Kidney capillary endothelial cell (primary cell): ENCODE measurements at regions not wholly inside any gene's neighbourhood (a gene's known extent, or its start where the extent isn't known, plus 50 kb on each side); places are given as distances from the start of the nearest gene placed in this dataset.

ENCODE experiments used
- DNase-seq: peaks from one replicate; pipeline ENCODE4 v3.0.0-alpha.2; 2018; ENCODE audit warnings: low spot score

DNA sequence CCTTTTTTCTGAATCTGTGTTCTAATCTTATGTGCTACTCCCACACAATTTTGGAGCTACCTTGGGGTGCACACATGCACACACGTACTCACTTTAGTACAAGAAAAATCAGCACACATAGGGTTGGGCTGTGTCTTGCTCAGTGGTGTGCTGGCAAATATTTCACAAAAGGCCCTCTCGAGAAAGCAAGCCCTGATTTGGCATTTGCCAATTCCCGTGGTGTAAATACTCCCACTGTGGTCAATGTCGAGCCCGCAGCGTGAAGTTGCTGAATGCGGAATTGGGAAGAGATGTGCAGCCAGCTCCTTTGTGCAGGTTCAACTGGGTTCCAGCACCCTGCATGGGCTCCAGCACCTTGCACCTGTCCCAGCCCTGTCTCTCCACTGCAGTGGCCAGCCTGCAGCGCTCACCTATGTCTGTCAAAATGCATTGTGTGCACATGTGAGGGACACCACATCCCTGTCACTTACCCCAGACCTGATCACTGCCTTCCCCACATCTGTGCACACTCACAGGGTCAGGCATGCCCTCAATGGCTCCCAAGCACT is 78.4 kb upstream of the WNT4 start:
- DNase-seq: no peak

DNA sequence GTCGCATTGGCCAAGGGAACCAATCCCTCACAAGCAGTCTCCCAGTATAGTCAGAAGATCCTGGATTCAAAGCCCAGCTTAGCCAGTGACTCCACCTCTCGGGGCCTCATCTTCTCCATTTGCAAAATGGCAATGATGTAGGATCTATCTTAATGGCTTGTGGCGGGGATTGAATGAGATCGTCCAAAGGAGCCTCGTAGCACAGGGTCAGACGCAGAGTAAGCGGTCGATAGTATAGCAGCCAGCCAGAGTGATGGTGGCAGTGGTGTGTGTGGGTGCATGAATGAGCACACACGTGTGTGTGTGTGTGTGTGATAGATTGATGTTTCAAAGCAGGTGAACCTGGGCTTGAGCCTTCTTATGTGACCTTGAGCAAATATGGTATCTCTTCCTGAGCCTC is 79.8 kb upstream of the WNT4 start:
- DNase-seq: no peak

DNA sequence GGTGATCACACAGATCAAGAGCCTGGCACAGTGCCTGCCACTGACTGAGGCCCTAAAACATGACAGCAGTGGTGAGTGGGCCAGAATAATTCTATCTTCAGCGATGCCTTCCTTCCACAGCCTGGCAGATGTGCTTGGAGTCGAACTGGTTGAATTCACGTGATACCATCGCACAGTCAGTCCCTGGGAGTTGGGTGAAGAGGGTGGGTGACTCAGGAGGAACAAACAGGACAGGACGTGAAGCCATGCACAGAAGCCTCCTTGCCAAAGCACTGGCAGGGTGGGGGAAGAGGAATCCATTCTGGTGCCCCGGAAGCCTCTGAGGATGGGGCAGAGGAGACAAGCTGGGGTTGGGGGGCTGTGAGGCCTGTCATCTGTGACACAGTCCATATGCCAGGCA is 80.3 kb upstream of the WNT4 start:
- DNase-seq: no peak

DNA sequence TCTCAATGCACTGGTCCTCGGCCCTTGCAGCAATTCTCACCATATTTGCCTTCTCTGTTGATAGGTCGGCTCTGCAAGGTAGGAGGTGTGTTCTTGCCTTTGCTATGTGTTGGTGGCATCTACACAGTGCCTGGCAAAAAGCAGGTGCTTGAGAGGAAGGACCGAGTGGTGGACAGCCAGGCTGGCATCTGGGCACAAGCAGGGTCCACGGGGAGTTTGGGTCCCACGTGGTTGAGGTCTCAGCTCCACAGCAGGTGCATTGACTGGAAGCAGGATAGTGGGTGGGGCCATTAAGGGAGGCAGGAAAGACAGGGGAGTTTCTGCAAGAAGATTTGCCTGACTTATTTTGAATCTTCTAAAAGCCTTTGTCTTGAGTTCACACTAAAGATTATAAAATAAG is 81.2 kb upstream of the WNT4 start:
- no peak for DNase-seq

DNA sequence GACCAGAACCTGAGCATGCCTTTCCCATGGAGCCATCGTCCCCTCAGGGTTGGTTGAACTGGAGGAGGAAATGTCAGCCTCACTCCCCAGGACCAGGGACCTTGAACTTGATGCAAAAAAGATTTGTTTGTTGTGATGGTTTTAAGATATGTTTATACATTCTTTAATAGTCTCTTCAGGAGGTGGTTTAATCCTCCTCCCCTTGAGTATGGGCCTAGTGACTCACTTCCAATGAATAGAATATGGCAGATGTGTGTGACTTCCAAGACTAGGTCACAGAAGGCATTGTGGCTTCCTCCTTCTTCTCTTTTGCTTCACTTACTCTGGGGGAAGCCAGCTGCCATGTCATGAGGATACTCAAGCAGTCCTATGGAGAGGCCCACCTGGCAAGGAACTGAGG is 81.7 kb upstream of the WNT4 start:
- no peak for DNase-seq

DNA sequence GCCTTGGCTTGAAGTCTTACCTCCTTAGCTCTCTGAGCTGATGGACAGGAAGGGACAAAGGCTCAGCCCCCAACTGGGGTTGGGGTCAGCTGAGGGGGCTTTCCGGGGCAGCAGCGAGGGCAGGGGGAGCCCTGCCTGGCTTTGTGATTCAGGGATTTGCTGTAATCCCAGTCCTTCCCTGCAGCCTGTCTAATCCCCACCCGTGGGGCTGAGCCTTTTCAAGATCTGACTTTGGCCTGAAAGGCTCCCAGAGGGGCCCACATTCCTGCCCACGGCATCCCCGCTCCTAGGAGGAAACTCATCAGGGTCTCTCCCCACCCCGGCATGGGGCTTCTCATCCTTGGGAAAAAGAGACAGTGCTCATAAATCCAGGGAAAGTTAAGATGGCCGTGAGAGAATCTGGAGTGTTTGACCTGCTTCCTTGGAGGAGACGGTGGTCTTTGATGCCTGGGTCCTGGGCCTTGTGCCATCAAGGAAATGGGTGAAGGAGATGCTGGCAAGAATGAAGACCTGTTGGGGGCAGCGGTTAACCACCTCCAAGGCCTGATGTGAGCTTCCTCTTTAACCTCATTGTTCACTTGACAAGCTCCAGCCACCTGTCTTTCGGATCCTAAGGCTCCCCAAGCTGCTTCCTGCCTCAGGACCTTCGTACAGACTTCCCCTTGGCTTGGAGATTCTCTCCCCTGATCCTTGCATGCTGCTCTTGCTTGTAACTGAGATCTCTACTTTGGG is 83.1 kb upstream of the WNT4 start:
- no peak for DNase-seq

DNA sequence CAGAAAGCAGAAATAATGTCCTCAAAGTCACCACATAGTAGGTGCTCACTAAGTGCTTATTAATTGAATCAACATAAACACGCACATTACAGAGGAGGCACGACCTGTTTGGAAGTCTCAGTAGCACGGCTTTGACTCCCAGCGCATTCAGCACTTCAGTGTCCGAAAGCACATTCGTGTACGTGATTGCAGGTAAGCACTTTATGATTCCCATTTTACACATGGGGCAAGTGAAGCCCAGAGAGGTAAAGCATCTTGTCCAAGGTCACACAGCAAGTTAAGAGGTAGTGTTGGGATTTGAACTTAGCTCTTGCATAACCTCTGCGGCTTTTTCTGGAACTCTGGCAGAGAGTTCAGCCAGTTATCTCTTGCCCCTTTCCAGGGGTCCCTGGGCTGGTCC is 85.2 kb upstream of the WNT4 start:
- DNase-seq: no peak

DNA sequence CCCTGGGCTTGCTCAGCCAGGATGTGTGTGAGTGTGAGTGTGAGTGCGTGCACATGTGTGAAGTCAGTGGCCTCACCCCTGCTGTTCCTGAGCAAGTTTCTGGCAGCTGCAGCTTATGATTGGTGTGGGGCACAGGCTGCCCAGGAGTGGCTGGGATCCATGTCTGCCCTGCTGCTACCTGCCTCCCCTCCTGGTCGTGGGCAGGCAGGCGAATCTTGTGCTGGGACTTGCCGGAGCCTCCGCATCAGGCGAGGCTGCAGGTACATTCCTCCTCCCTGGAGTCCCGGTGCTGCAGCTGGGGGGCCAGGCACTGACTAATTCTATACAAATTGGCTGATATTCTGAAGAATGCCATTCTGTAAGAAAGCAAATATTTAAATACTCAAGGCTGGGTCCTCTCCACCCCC is 85.6 kb upstream of the WNT4 start:
- DNase-seq: no peak

DNA sequence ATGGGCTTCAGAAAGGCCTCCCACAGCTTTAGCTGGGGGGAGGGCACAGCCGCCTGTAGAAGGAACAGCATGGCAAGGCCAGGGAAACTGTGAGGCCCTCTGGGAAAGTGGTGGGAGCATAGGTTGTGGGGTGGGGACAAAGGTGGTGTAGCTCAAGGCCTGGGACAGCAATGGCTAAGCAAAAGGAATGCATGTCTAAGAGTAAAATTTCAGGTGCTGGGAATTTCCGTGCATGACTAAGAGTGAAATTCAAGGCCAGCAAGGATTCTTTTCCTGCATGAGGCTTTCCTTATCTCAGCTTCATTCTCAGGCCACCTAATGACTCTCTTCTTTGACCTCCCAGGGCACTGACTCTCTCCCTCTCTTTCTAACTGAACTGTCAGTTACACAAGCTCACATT is 86.5 kb upstream of the WNT4 start:
- DNase-seq: peak; percentile 4

DNA sequence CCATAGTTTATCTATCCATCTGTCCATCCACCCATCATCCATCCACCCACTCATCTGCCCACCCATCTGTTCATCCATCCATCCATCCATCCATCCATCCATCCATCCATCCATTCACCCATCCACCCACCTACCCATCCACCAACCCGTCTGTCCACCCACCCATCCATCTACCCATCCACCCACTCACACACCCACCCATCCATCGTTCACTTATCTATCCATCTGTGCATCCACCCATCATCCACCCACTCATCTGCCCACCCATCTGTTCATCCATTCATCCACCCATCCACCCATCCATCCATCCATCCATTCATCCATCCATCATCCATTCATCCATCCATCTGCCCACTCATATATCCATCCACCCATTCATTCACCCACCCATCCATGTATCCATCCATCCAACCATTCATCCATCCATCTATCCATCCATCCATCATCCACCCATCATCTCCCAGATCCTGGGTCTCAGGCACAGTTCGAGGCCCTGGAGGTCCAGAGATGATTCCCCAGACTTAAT is 88.2 kb upstream of the WNT4 start:
- DNase-seq: no peak

DNA sequence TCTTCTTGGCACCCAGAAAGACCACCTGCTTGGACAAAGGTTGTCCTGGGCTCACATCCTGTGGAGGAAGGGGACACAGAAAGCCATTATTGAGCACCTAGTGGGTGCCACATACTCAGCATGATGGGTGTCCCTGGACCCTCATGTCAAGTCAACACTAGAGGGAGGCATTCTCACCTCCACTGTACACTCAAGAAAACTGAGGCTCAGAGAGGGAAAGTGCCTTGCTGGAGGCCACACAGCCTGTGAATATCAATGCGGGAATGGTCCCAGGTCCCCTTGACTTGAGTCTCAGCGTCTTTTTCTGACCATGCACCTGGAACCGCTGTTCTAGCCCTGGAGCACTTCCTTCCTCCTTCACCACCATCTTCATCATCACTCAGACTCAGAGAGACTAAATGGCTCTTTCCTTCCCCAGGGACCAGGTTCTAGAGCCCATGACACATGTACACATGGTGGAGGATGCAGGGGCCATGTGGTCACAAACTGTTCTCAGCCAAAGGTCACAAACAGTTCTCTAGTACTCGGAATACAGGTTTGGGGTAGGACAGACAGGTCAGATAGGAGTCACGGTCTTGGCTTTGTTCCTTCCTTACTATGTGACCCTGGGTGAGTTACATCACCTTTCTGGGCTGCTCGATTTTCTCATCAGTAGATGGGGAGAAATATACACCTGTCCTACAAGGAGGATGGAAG is 89.2 kb upstream of the WNT4 start:
- no peak for DNase-seq

DNA sequence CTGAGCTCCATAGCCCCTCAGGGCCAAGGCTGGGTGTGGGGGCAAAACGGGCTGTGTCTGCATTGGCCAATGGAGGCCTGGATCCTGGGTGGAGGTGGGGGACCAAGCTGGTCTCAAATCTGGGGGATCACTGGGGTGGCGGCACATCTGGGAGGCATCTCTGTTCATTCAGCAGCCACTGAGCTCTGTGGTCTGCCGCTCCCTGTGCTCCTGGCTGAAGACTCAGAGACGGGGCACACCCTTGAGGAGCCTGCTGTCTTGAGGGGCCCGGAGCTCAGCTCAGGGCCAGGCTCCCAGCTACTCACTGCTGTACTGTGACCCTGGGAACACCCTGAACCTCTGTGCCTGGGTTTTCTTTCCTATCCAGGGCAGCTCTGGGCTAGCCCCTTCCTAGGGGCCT is 90.3 kb upstream of the WNT4 start:
- no peak for DNase-seq

DNA sequence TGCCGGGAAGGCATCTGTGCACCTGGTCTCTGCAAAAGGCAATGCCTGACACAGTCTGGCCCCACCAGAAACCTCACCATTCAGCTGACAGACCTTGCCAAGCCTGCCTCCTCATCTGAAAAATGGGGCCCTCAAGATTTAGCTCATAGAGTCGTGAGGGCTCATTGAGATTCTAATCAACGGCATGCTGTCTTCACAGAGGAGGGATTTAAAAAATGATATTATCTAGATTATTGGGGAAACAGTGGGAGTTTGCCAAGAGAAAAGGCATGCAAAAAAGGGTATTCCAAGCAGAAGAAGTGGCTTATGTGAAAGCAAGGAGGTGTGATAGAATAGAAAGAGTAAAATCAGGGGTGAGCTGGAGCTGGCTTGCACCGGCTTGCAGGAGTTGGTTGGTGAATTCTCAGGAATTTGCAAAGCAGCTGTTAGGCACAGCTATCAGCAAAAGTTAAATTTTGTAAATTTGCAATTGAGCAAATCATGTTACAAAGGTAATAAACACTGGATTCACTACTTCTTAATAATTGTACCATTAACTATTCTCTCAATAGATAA is 91.7 kb upstream of the WNT4 start:
- no peak for DNase-seq

DNA sequence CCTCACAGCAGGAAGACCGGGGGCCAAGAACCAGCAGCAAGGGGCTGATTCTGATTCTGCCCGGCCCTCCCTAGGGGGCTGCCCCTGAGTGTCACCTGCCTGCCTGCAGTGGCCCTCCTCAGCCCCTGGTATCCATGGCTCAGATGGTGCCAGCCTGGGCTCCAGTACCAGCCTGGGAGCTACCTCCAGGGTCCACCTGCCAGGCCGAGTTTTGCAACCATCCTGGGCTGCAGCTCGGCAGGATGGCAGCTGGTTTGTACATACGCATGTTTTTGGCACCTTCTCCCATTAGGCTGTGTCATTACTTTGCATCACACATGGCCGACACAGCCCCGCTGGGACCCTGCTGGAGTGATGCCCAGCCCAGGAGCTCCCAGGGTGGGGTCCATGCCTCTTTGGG is 93.3 kb upstream of the WNT4 start:
- DNase-seq: no peak

DNA sequence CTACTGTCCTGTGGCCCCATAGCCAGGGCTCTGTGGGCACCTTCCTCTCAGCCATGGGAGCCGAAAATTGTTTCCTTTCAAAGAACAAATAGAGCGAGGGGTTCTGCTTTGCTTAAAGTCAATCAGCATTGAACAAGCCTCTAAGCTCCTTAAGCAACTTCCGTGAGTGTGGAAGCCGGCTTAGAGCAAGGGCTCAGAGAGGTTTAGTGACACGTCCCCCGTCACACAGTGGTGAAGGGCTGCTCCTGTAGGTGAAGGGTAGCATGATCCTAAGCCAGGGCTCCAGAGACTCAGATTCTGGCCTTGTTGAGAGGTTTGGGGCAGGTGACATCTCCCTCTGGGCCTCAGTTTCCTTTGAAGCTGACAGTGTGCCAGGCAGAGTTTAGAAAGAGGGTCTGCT is 94.0 kb upstream of the WNT4 start:
- no peak for DNase-seq

DNA sequence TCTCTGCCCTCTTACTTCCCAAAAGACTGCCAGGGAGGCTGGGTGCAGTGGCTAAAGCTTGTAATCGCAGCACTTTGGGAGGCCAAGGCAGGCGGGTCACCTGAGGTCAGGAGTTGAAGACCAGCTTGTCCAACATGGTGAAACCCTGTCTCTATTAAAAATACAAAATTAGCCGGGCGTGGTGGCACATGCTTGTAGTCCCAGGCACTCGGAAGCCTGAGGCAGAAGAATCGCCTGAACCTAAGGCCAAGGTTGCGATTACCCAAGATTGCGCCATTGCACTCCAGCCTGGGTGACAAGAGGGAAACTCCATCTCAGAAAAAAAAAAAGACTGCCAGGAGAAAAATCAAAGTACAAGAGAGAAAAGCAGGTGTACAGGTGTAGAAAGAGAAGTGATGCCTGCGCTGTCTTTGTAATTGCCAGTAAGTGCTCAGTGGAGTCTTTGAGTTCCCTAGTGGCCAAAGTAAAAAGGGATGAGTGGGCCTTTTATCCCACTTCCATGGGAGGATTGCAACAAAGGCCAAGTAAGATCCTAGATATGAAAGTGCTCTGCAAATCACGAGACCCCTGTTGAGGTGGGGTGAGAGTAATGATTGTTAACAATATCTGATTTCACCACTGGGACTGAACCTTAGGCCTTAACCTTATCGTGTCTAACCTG is 94.7 kb upstream of the WNT4 start:
- no peak for DNase-seq

DNA sequence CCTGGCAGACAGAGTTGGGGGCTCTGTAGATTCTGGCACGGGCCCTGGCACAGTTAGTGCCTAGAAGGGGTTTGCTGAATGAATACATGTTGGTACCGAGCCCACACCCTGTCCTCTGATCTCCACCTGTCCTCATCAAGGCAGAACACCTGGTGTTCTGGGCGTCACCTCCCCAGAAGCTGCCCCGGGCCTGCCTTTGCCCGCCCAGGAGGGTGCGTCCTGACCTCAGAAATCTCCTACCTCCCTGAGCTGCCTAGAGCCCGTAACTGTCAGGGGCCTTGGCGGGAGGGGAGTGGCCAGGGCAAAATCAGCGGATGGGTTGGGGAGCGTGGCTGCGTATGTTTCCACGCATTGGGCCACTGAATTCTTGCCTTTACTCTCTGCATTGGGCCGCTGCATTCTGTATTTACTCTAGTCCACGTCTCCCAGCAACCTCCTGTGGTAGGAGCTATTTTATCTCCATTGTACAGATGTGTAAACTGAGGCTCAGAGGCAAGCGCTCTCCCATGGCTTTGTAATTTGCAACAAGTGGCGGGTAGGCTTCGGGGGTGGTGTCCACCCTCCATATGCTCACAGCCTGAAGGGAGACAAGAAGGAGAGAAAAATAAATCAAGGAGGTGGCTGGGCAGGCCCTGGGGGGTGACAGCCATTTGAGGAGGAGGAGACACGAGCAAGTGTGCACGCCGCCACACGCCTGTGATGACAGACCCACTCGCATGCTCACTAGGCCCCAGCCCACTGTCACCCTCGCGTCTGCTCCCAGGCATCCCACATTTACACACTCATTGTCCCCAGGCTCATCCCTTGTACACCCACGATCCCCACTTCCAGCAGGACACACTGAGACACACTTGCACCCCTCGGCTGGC is 95.7 kb upstream of the WNT4 start:
- no peak for DNase-seq

DNA sequence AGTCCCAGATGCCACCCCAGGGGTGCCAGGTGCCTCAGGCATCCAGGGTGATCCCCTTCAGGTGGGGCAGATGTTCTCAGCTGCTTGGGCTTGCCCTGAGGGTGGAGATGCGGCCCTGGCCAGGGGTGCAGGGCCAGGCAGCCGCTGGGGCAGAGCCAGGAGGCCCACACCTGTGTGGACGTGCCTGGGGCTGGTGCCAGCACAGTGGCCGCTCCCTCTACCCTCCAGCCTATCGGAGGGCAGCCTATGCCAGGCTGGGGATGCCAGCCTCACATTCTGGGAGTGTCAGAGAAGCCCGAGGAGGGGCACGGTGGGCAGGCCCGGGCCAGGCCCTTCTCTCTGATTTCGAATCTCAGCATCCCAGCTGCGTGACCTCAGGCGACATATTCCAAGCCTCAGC is 96.5 kb upstream of the WNT4 start:
- DNase-seq: no peak

DNA sequence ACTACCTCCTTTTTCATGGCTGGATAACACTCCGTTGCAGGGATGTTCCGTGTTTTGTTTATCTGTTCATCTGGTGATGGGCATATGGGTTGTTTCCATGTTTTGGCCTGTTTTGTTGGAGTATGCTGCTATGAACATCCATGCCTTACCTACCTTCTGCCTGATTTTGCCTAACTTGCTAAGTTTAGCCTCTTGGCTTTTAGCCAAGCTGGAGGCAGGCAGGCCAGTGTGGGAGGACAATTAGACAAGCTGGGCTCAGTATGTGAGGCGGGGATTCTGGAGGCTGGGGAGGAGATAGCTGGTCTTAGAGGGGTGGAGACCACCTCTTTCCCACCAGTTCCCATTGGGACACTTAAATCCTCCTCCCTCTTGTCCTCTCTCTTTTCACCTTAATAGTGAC is 98.4 kb upstream of the WNT4 start:
- DNase-seq: no peak

DNA sequence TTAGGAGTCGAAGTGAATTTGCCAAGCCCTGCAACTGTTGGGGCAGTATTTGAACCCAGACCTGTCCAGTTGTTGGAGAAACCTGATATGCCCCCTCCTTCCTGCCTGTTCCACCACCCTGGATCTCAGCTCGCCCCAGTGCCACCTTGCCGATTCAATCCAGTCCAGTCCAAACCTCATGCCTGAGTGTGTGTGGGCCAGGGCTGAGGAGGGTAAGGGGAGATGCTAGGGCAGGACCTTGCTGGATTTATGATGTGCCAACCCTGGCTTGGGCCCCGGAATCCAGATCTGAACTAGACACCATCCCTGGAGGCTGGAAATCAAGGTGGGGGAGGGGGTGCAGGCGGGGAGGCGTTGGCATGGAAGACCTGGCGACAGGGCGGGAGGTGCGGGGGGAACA is 98.9 kb upstream of the WNT4 start:
- DNase-seq: no peak

DNA sequence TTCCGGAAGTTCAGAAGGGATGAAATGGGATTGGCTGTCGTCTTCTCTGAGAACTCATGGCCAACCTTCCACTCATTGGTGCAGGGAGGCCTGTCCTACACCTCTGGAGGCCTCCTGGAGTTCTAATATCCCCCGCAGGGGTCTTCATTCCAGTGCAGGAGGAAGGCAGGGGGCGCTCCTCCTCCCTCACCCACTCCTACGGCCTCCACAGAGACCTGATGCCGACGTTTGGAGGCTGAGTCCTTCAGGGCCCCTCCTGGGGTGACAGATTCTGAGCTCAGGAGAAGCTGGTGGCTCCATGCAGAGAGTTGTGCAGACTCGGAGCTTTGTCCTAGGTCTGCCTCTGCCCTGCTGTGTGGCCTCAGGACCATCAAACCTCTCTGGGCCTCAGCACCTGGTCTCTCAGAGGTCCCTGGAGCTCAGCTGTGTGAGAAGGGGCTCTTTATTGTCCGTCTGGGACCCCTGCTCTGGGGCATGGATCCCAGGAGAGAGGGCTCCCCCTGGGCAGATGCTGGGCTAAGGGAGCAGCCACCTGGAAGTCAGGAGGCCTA is 102.3 kb upstream of the WNT4 start:
- no peak for DNase-seq
